ENCODE measurements at regions not wholly inside any gene's neighbourhood (a gene's known extent, or its start where the extent isn't known, plus 50 kb on each side); places are given as distances from the start of the nearest gene placed in this dataset.

GRCh38 chr6:56752009-56752408 lies 109.3 kb upstream of the DST start:
- H3K9me3 ChIP-seq, result no peaks in the 10 kb centered on the region
- DNase-seq (ENCODE audit: low spot score in 2 of 2), result no peak
- no peaks in the 10 kb centered on the region for H3K27me3 ChIP-seq
- intact Hi-C loops (cut with DNase I; ENCODE audit: low total_unique reads), result no loop called here
- H3K36me3 ChIP-seq, result no peaks in the 10 kb centered on the region
- TF ChIP-seq POLR2A (IDR thresholded peaks at IDR 0.05), result no peak
- no peak for TF ChIP-seq POLR2AphosphoS5 (IDR thresholded peaks at IDR 0.05)
- no peak for TF ChIP-seq CTCF (IDR thresholded peaks at IDR 0.05)
- H3K27ac ChIP-seq, result no peak overlapping the region
- H3K4me3 ChIP-seq, result no peak overlapping the region
- H3K4me1 ChIP-seq, result no peaks in the 10 kb centered on the region

GRCh38 chr6:56751604-56752003 lies 108.9 kb upstream of the DST start:
- intact Hi-C loops (cut with DNase I; ENCODE audit: low total_unique reads), result no loop called here
- H3K9me3 ChIP-seq, result no peaks in the 10 kb centered on the region
- no peaks in the 10 kb centered on the region for H3K4me1 ChIP-seq

GRCh38 chr6:56750686-56751085 lies 108.0 kb upstream of the DST start:
- H3K27ac ChIP-seq, result no peak overlapping the region
- intact Hi-C loops (cut with DNase I; ENCODE audit: low total_unique reads), result no loop called here
- TF ChIP-seq POLR2A (IDR thresholded peaks at IDR 0.05) (no peak), CTCF (IDR thresholded peaks at IDR 0.05) (no peak), POLR2AphosphoS5 (IDR thresholded peaks at IDR 0.05) (no peak)

More at GRCh38 chr6:56751604-56752003, 108.9 kb upstream of the DST start:
- Histone ChIP-seq H3K4me3 (no peak overlapping the region), H3K36me3 (no peaks in the 10 kb centered on the region), H3K27me3 (no peaks in the 10 kb centered on the region), H3K27ac (no peak overlapping the region)
- no peak for DNase-seq (ENCODE audit: low spot score in 2 of 2)
- TF ChIP-seq POLR2A (IDR thresholded peaks at IDR 0.05) (no peak), CTCF (IDR thresholded peaks at IDR 0.05) (no peak), POLR2AphosphoS5 (IDR thresholded peaks at IDR 0.05) (no peak)

GRCh38 chr6:56749632-56750151 lies 107.0 kb upstream of the DST start:
- Histone ChIP-seq H3K4me3 (no peak overlapping the region), H3K9me3 (no peaks in the 10 kb centered on the region), H3K36me3 (no peaks in the 10 kb centered on the region), H3K27me3 (no peaks in the 10 kb centered on the region), H3K4me1 (no peaks in the 10 kb centered on the region), H3K27ac (no peak overlapping the region)
- DNase-seq (ENCODE audit: low spot score in 2 of 2), result no peak
- intact Hi-C loops (cut with DNase I; ENCODE audit: low total_unique reads), result no loop called here
- no peak for TF ChIP-seq POLR2A (IDR thresholded peaks at IDR 0.05)
- peak in 1 of 3 donors; percentile 13 for TF ChIP-seq POLR2AphosphoS5 (IDR thresholded peaks at IDR 0.05)
- TF ChIP-seq CTCF (IDR thresholded peaks at IDR 0.05), result no peak

More at GRCh38 chr6:56750686-56751085, 108.0 kb upstream of the DST start:
- DNase-seq (ENCODE audit: low spot score in 2 of 2), result no peak
- H3K9me3 ChIP-seq, result no peaks in the 10 kb centered on the region
- no peaks in the 10 kb centered on the region for H3K36me3 ChIP-seq
- no peaks in the 10 kb centered on the region for H3K4me1 ChIP-seq
- no peaks in the 10 kb centered on the region for H3K27me3 ChIP-seq
- no peak overlapping the region for H3K4me3 ChIP-seq

- Histone ChIP-seq H3K9me3 (no peaks in the 10 kb centered on the region), H3K4me1 (no peaks in the 10 kb centered on the region), H3K4me3 (no peak overlapping the region), H3K36me3 (no peaks in the 10 kb centered on the region), H3K27ac (no peak overlapping the region), H3K27me3 (no peaks in the 10 kb centered on the region)
- DNase-seq (ENCODE audit: low spot score in 2 of 2), result no peak
- TF ChIP-seq POLR2A (IDR thresholded peaks at IDR 0.05), result no peak
- no peak for TF ChIP-seq CTCF (IDR thresholded peaks at IDR 0.05)
- no peak for TF ChIP-seq POLR2AphosphoS5 (IDR thresholded peaks at IDR 0.05)
- intact Hi-C loops (cut with DNase I; ENCODE audit: low total_unique reads), result no loop called here
These were observed 104.2 kb upstream of the DST start for GRCh38 chr6:56746767-56747504.
